ENCODE measurements at regions not wholly inside any gene's neighbourhood (a gene's known extent, or its start where the extent isn't known, plus 50 kb on each side); places are given as distances from the start of the nearest gene placed in this dataset.

- WGBS, 2 donors: 79 to 85% methylated on average over 9 to 10 of the region's 10 CpGs
- Histone ChIP-seq H3K36me3 (no peaks in the 10 kb centered on the region), H3K27ac (no peak overlapping the region), H3K4me1 (no peaks in the 10 kb centered on the region), H3K27me3 (no peaks in the 10 kb centered on the region), H3K4me3 (no peak overlapping the region), H3K9me3 (no peaks in the 10 kb centered on the region)
- DNase-seq (ENCODE audit: low spot score in 2 of 2): no peak
- no peak for TF ChIP-seq CTCF (IDR thresholded peaks at IDR 0.05)
- TF ChIP-seq EP300 (IDR thresholded peaks at IDR 0.05): no peak
- no peak for TF ChIP-seq POLR2A (IDR thresholded peaks at IDR 0.05)
Measured at GRCh38 chr3:106908181-106908938, 468.9 kb upstream of the CCDC54 start.

- Histone ChIP-seq H3K9me3 (no peaks in the 10 kb centered on the region), H3K4me1 (no peaks in the 10 kb centered on the region), H3K27me3 (no peaks in the 10 kb centered on the region), H3K27ac (no peak overlapping the region), H3K4me3 (no peak overlapping the region), H3K36me3 (no peaks in the 10 kb centered on the region)
- no peak for DNase-seq (ENCODE audit: low spot score in 2 of 2)
- no peak for TF ChIP-seq POLR2A (IDR thresholded peaks at IDR 0.05)
- TF ChIP-seq EP300 (IDR thresholded peaks at IDR 0.05): no peak
- TF ChIP-seq CTCF (IDR thresholded peaks at IDR 0.05): no peak
- WGBS, 2 donors: 53 to 66% methylated on average over 14 of the region's 14 CpGs
Measured at GRCh38 chr3:106913111-106913698, 464.0 kb upstream of the CCDC54 start.

GRCh38 chr3:106913966-106914365 lies 463.3 kb upstream of the CCDC54 start:
- no peak for DNase-seq (ENCODE audit: low spot score in 2 of 2)
- H3K27me3 ChIP-seq: no peaks in the 10 kb centered on the region
- no peaks in the 10 kb centered on the region for H3K36me3 ChIP-seq
- H3K9me3 ChIP-seq: no peaks in the 10 kb centered on the region
- no peak overlapping the region for H3K27ac ChIP-seq
- TF ChIP-seq CTCF (IDR thresholded peaks at IDR 0.05) (no peak), EP300 (IDR thresholded peaks at IDR 0.05) (no peak), POLR2A (IDR thresholded peaks at IDR 0.05) (no peak)
- H3K4me3 ChIP-seq: no peak overlapping the region
- H3K4me1 ChIP-seq: no peaks in the 10 kb centered on the region
- WGBS, 2 donors: 92 to 93% methylated on average over 4 of the region's 4 CpGs

GRCh38 chr3:106920609-106921008 lies 456.6 kb upstream of the CCDC54 start:
- Histone ChIP-seq H3K9me3 (no peaks in the 10 kb centered on the region), H3K27me3 (no peaks in the 10 kb centered on the region), H3K27ac (no peak overlapping the region), H3K4me1 (no peaks in the 10 kb centered on the region), H3K4me3 (no peak overlapping the region), H3K36me3 (no peaks in the 10 kb centered on the region)
- WGBS, 2 donors: 91 to 95% methylated on average over 3 of the region's 3 CpGs
- no peak for DNase-seq (ENCODE audit: low spot score in 2 of 2)
- TF ChIP-seq EP300 (IDR thresholded peaks at IDR 0.05) (no peak), POLR2A (IDR thresholded peaks at IDR 0.05) (no peak), CTCF (IDR thresholded peaks at IDR 0.05) (no peak)

- Histone ChIP-seq H3K4me1 (no peaks in the 10 kb centered on the region), H3K27ac (no peak overlapping the region), H3K9me3 (peaks cover 0 to 3% (median 0%) of the 10 kb centered on the region in 4 donors), H3K36me3 (no peaks in the 10 kb centered on the region), H3K4me3 (no peak overlapping the region), H3K27me3 (no peaks in the 10 kb centered on the region)
- DNase-seq (ENCODE audit: low spot score in 2 of 2): no peak
- 83 to 91% methylated on average over 3 of the region's 3 CpGs for WGBS, 2 donors
- no peak for TF ChIP-seq EP300 (IDR thresholded peaks at IDR 0.05)
- no peak for TF ChIP-seq POLR2A (IDR thresholded peaks at IDR 0.05)
- no peak for TF ChIP-seq CTCF (IDR thresholded peaks at IDR 0.05)
Measured at GRCh38 chr3:106929081-106929480, 448.2 kb upstream of the CCDC54 start.
